GM23338 (cell line): ENCODE measurements at regions not wholly inside any gene's neighbourhood (a gene's known extent, or its start where the extent isn't known, plus 50 kb on each side); places are given as distances from the start of the nearest gene placed in this dataset.

Experiments
- ATAC-seq: fragments of 200-7000 bp; cut with Tn5 transposase; 3 replicates; pipeline ENCODE4 v1.9.1; 2020
- DNase-seq: peaks from one replicate; pipeline ENCODE4 v3.0.0-alpha.2; 2015; ENCODE audit warnings: low spot score
- H2AFZ ChIP-seq: fragments of 200-600 bp; sonication (generic); 2 replicates; pipeline ENCODE4 v1.8.0; 2016; ENCODE audit warnings: antibody characterized with exemption, mild to moderate bottlenecking, moderate library complexity
- H3F3A ChIP-seq: fragments of 200-600 bp; sonication (generic); replicated peaks from 2 replicates; pipeline ENCODE4 v1.8.0; 2017; ENCODE audit warnings: antibody characterized with exemption, mixed run types, low read depth
- H3K27ac ChIP-seq: fragments of 200-600 bp; sonication (generic); 2 replicates; pipeline ENCODE4 v1.6.1; 2016; ENCODE audit warnings: low read depth
- H3K27me3 ChIP-seq: fragments of 200-600 bp; sonication (generic); 2 replicates; pipeline ENCODE4 v1.8.0; 2016; ENCODE audit warnings: mild to moderate bottlenecking, mixed run types, moderate library complexity; ENCODE audit not compliant: insufficient read depth
- H3K36me3 ChIP-seq: fragments of 200-600 bp; sonication (generic); 2 replicates; pipeline ENCODE4 v1.8.0; 2016; ENCODE audit warnings: mild to moderate bottlenecking; ENCODE audit not compliant: insufficient read depth
- H3K4me1 ChIP-seq: fragments of 200-600 bp; sonication (generic); 2 replicates; pipeline ENCODE4 v1.8.0; 2016; ENCODE audit warnings: mild to moderate bottlenecking, moderate library complexity; ENCODE audit not compliant: insufficient read depth
- H3K4me2 ChIP-seq: fragments of 200-600 bp; sonication (generic); 2 replicates; pipeline ENCODE4 v1.7.1; 2017; ENCODE audit warnings: mixed run types
- H3K4me3 ChIP-seq: fragments of 200-600 bp; sonication (generic); 2 replicates; pipeline ENCODE4 v1.6.1; 2016; ENCODE audit warnings: mixed run types
- H3K79me2 ChIP-seq: fragments of 200-600 bp; sonication (generic); replicated peaks from 2 replicates; pipeline ENCODE4 v1.8.0; 2017; ENCODE audit warnings: mild to moderate bottlenecking; ENCODE audit not compliant: insufficient read depth
- H3K9me2 ChIP-seq: fragments of 200-600 bp; sonication (generic); 2 replicates; pipeline ENCODE4 v1.8.0; 2017; ENCODE audit not compliant: insufficient read depth
- H4K20me1 ChIP-seq: fragments of 200-600 bp; sonication (generic); replicated peaks from 2 replicates; pipeline ENCODE4 v1.8.0; 2017; ENCODE audit warnings: mild to moderate bottlenecking; ENCODE audit not compliant: insufficient read depth
- H3K27ac Mint-ChIP-seq: 2 replicates; pipeline ENCODE4 v1.8.0; 2020; ENCODE audit warnings: inconsistent platforms, mild to moderate bottlenecking, moderate library complexity, mixed read lengths
- H3K27me3 Mint-ChIP-seq: 3 replicates; pipeline ENCODE4 v1.8.0; 2022; ENCODE audit warnings: low read depth, mild to moderate bottlenecking, moderate library complexity, mixed read lengths, inconsistent platforms; ENCODE audit not compliant: insufficient read depth, poor library complexity
- H3K36me3 Mint-ChIP-seq: 3 replicates; pipeline ENCODE4 v1.8.0; 2021; ENCODE audit warnings: low read depth, mild to moderate bottlenecking, inconsistent platforms, moderate library complexity, mixed read lengths
- H3K4me1 Mint-ChIP-seq: 3 replicates; pipeline ENCODE4 v1.8.0; 2020; ENCODE audit warnings: mild to moderate bottlenecking, inconsistent platforms, mixed read lengths
- H3K4me3 Mint-ChIP-seq: 3 replicates; pipeline ENCODE4 v1.8.0; 2021; ENCODE audit warnings: moderate library complexity, mild to moderate bottlenecking, inconsistent platforms, mixed read lengths
- H3K9me3 Mint-ChIP-seq: 3 replicates; pipeline ENCODE4 v1.8.0; 2020; ENCODE audit warnings: moderate library complexity, mild to moderate bottlenecking, inconsistent platforms, mixed read lengths
- CREB1 ChIP-seq: fragments of 250-450 bp; sonication (Bioruptor Pico); IDR thresholded peaks from 2 replicates; pipeline ENCODE4 v1.5.0; 2020; ENCODE audit warnings: low read depth, mild to moderate bottlenecking, moderate library complexity
- EZH2 ChIP-seq: fragments of 200-600 bp; sonication (generic); IDR thresholded peaks from one replicate; pipeline ENCODE4 v1.8.0; 2017; ENCODE audit warnings: antibody characterized with exemption, mild to moderate bottlenecking, low read depth; ENCODE audit not compliant: unreplicated experiment
- EZH2phosphoT487 ChIP-seq: fragments of 200-600 bp; sonication (generic); IDR thresholded peaks from one replicate; pipeline ENCODE4 v1.8.1; 2018; ENCODE audit warnings: antibody characterized with exemption; ENCODE audit not compliant: unreplicated experiment
- JUNB ChIP-seq: IDR thresholded peaks from one replicate; pipeline ENCODE4 v1.6.1; 2016; ENCODE audit warnings: antibody characterized with exemption; ENCODE audit not compliant: unreplicated experiment
- NANOG ChIP-seq: IDR thresholded peaks from 2 replicates; pipeline ENCODE4 v1.6.1; 2016; ENCODE audit warnings: antibody characterized with exemption, borderline replicate concordance
- POLR2AphosphoS5 ChIP-seq: IDR thresholded peaks from 2 replicates; pipeline ENCODE4 v1.6.1; 2016; ENCODE audit warnings: antibody characterized with exemption, low read depth
- STAT1 ChIP-seq: IDR thresholded peaks from one replicate; pipeline ENCODE4 v1.6.1; 2016; ENCODE audit warnings: antibody characterized with exemption; ENCODE audit not compliant: unreplicated experiment
- ZNF114 ChIP-seq: fragments of 250-450 bp; sonication (Bioruptor Pico); IDR thresholded peaks from 2 replicates; pipeline ENCODE4 v1.5.0; 2020; ENCODE audit warnings: mild to moderate bottlenecking, moderate library complexity
- ZNF331 ChIP-seq: fragments of 250-450 bp; sonication (Bioruptor Pico); IDR thresholded peaks from 2 replicates; pipeline ENCODE4 v1.5.0; 2020; ENCODE audit warnings: low read depth, mild to moderate bottlenecking, moderate library complexity
- TF ChIP-seq, protein P1 (sequence below): IDR thresholded peaks from one replicate; pipeline ENCODE4 v1.6.1; 2018; ENCODE audit warnings: antibody characterized with exemption; ENCODE audit not compliant: unreplicated experiment
- TF ChIP-seq, protein P2 (sequence below): IDR thresholded peaks from 2 replicates; pipeline ENCODE4 v1.6.1; 2016; ENCODE audit warnings: antibody characterized with exemption
- TF ChIP-seq, protein P3 (sequence below), 2 experiments: fragments of 200-600 bp in 1 of 2; sonication (generic) in 1 of 2; conservative IDR thresholded peaks; 2 replicates each; pipeline versions ENCODE4 v1.5.1 to v1.6.1; 2016 to 2017; ENCODE audit warnings: antibody characterized with exemption in 2 of 2, low read depth in 2 of 2, mild to moderate bottlenecking in 2 of 2, moderate library complexity in 1 of 2

DNA sequence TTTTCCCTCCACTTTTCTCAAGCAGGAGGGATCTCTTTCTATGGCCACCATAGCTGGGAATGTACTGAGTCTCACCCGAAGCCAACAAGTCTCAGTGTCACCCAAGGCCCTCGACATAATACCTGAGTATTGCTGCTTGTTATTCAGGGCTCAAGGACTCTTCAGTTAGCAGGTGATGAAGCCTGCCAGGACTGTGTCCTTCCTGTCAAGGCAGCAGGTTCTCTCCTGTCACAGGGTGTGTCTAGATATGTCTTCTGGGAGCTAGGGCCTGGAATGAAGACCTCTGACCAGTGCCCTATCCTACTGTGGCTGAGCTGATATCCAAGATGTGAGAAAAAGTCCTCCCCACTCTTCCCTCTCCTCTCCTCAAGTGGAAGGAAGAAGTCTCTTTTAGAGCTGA lies 391.0 kb upstream of the DIPK2B start (continued):
- TF ChIP-seq, protein P1, sequence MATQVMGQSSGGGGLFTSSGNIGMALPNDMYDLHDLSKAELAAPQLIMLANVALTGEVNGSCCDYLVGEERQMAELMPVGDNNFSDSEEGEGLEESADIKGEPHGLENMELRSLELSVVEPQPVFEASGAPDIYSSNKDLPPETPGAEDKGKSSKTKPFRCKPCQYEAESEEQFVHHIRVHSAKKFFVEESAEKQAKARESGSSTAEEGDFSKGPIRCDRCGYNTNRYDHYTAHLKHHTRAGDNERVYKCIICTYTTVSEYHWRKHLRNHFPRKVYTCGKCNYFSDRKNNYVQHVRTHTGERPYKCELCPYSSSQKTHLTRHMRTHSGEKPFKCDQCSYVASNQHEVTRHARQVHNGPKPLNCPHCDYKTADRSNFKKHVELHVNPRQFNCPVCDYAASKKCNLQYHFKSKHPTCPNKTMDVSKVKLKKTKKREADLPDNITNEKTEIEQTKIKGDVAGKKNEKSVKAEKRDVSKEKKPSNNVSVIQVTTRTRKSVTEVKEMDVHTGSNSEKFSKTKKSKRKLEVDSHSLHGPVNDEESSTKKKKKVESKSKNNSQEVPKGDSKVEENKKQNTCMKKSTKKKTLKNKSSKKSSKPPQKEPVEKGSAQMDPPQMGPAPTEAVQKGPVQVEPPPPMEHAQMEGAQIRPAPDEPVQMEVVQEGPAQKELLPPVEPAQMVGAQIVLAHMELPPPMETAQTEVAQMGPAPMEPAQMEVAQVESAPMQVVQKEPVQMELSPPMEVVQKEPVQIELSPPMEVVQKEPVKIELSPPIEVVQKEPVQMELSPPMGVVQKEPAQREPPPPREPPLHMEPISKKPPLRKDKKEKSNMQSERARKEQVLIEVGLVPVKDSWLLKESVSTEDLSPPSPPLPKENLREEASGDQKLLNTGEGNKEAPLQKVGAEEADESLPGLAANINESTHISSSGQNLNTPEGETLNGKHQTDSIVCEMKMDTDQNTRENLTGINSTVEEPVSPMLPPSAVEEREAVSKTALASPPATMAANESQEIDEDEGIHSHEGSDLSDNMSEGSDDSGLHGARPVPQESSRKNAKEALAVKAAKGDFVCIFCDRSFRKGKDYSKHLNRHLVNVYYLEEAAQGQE: no peak
- no peak for TF ChIP-seq NANOG
- no peak for TF ChIP-seq ZNF331 (CRISPR knock-in tag)

DNA sequence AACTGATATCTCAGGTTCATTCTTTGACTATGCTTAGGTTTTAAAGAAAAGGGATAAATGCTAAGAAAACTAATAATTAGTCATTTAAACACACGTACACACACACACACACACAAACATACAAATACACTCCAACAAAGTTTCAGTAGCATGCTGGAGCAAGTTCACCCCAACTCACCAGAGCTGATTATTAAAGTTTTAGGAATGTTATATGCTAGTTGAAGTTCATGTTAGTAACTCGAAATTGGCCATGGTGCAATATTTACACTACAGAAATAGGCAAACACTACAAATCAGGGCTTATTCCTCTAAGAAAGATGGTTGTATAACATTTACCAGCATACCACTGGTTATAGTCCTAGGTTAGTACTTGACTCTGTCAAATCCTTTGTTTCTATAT lies 384.0 kb upstream of the DIPK2B start:
- no peaks in the 10 kb centered on the region for H3K27me3 Mint-ChIP-seq
- TF ChIP-seq, protein P2, sequence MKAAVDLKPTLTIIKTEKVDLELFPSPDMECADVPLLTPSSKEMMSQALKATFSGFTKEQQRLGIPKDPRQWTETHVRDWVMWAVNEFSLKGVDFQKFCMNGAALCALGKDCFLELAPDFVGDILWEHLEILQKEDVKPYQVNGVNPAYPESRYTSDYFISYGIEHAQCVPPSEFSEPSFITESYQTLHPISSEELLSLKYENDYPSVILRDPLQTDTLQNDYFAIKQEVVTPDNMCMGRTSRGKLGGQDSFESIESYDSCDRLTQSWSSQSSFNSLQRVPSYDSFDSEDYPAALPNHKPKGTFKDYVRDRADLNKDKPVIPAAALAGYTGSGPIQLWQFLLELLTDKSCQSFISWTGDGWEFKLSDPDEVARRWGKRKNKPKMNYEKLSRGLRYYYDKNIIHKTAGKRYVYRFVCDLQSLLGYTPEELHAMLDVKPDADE: no peak
- TF ChIP-seq POLR2AphosphoS5: no peak
- no peak for TF ChIP-seq EZH2
- no peak for TF ChIP-seq ZNF331 (CRISPR knock-in tag)
- no peak for TF ChIP-seq CREB1
- TF ChIP-seq JUNB: no peak
- TF ChIP-seq, protein P3, sequence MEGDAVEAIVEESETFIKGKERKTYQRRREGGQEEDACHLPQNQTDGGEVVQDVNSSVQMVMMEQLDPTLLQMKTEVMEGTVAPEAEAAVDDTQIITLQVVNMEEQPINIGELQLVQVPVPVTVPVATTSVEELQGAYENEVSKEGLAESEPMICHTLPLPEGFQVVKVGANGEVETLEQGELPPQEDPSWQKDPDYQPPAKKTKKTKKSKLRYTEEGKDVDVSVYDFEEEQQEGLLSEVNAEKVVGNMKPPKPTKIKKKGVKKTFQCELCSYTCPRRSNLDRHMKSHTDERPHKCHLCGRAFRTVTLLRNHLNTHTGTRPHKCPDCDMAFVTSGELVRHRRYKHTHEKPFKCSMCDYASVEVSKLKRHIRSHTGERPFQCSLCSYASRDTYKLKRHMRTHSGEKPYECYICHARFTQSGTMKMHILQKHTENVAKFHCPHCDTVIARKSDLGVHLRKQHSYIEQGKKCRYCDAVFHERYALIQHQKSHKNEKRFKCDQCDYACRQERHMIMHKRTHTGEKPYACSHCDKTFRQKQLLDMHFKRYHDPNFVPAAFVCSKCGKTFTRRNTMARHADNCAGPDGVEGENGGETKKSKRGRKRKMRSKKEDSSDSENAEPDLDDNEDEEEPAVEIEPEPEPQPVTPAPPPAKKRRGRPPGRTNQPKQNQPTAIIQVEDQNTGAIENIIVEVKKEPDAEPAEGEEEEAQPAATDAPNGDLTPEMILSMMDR (conservative IDR thresholded peaks at IDR 0.05; ENCODE audit: low read depth in 2 of 2): no peak
- TF ChIP-seq NANOG: no peak
- TF ChIP-seq EZH2phosphoT487: no peak
- TF ChIP-seq, protein P1: no peak
- no peak for TF ChIP-seq ZNF114 (CRISPR knock-in tag)
- TF ChIP-seq STAT1: no peak

More for the DNA sequence above, 384.0 kb upstream of the DIPK2B start:
- Mint-ChIP-seq H3K4me3 (no peak overlapping the region), H3K4me1 (no peaks in the 10 kb centered on the region), H3K27ac (no peak overlapping the region), H3K36me3 (no peaks in the 10 kb centered on the region), H3K9me3 (peaks cover 11% of the 10 kb centered on the region)
- Histone ChIP-seq H4K20me1 (no peaks in the 10 kb centered on the region), H3K27me3 (no peaks in the 10 kb centered on the region), H3K36me3 (no peaks in the 10 kb centered on the region), H2AFZ (no peak overlapping the region), H3K27ac (no peak overlapping the region), H3K4me1 (no peaks in the 10 kb centered on the region), H3F3A (no peaks in the 10 kb centered on the region), H3K9me2 (no peaks in the 10 kb centered on the region), H3K4me3 (no peak overlapping the region), H3K79me2 (no peaks in the 10 kb centered on the region), H3K4me2 (no peak overlapping the region)
- DNase-seq: no peak
- ATAC-seq: no peak
